COLO668 (cell line): ENCODE measurements at regions not wholly inside any gene's neighbourhood (a gene's known extent, or its start where the extent isn't known, plus 50 kb on each side); places are given as distances from the start of the nearest gene placed in this dataset.

Experiments used
- DNase-seq: peaks from one replicate; lab custom pipeline; 2025; ENCODE audit not compliant: unreplicated experiment; lab: John Stamatoyannopoulos, UW

- no peak for DNase-seq
Measured at GRCh38 chr18:75810961-75811551, 383.6 kb upstream of the SMIM21 start.

GRCh38 chr18:75810516-75810915, 383.0 kb upstream of the SMIM21 start:
- no peak for DNase-seq

- no peak for DNase-seq
Measured at GRCh38 chr18:75809926-75810255, 382.4 kb upstream of the SMIM21 start.

- DNase-seq, result no peak
Measured at GRCh38 chr18:75809151-75809925, 381.8 kb upstream of the SMIM21 start.

- DNase-seq, result no peak
Measured at GRCh38 chr18:75805265-75805664, 377.8 kb upstream of the SMIM21 start.

- no peak for DNase-seq
Measured at GRCh38 chr18:75802681-75803080, 375.2 kb upstream of the SMIM21 start.

GRCh38 chr18:75801178-75801577, 373.7 kb upstream of the SMIM21 start:
- no peak for DNase-seq

GRCh38 chr18:75800331-75800648, 372.8 kb upstream of the SMIM21 start:
- no peak for DNase-seq

- no peak for DNase-seq
Measured at GRCh38 chr18:75799449-75800330, 372.2 kb upstream of the SMIM21 start.

- DNase-seq, result no peak
Measured at GRCh38 chr18:75797046-75797445, 369.5 kb upstream of the SMIM21 start.

GRCh38 chr18:75790796-75791195, 363.3 kb upstream of the SMIM21 start:
- no peak for DNase-seq

GRCh38 chr18:75790111-75790510, 362.6 kb upstream of the SMIM21 start:
- DNase-seq, result no peak

GRCh38 chr18:75785834-75786233, 358.3 kb upstream of the SMIM21 start:
- DNase-seq, result no peak

- no peak for DNase-seq
Measured at GRCh38 chr18:75785206-75785605, 357.7 kb upstream of the SMIM21 start.

- DNase-seq, result no peak
Measured at GRCh38 chr18:75784390-75784789, 356.9 kb upstream of the SMIM21 start.

- no peak for DNase-seq
Measured at GRCh38 chr18:75783566-75784281, 356.2 kb upstream of the SMIM21 start.

GRCh38 chr18:75782826-75783225, 355.3 kb upstream of the SMIM21 start:
- no peak for DNase-seq

GRCh38 chr18:75782204-75782603, 354.7 kb upstream of the SMIM21 start:
- no peak for DNase-seq

- DNase-seq, result no peak
Measured at GRCh38 chr18:75779910-75780309, 352.4 kb upstream of the SMIM21 start.

- no peak for DNase-seq
Measured at GRCh38 chr18:75779450-75779849, 351.9 kb upstream of the SMIM21 start.

GRCh38 chr18:75777630-75778029, 350.1 kb upstream of the SMIM21 start:
- no peak for DNase-seq
